B cell (primary cell): ENCODE measurements at regions not wholly inside any gene's neighbourhood (a gene's known extent, or its start where the extent isn't known, plus 50 kb on each side); places are given as distances from the start of the nearest gene placed in this dataset.

Source experiments
- EZH2 ChIP-seq: IDR thresholded peaks from 2 replicates; pipeline ENCODE4 v1.6.1; 2012; ENCODE audit warnings: borderline replicate concordance, low read depth, mild to moderate bottlenecking, moderate library complexity, low read length; ENCODE audit not compliant: insufficient read depth, poor library complexity, severe bottlenecking
- TF ChIP-seq, protein P1 (sequence below): fragments of 200-600 bp; IDR thresholded peaks from one replicate; pipeline ENCODE4 v1.8.0; 2022; ENCODE audit warnings: antibody characterized with exemption, mild to moderate bottlenecking

DNA sequence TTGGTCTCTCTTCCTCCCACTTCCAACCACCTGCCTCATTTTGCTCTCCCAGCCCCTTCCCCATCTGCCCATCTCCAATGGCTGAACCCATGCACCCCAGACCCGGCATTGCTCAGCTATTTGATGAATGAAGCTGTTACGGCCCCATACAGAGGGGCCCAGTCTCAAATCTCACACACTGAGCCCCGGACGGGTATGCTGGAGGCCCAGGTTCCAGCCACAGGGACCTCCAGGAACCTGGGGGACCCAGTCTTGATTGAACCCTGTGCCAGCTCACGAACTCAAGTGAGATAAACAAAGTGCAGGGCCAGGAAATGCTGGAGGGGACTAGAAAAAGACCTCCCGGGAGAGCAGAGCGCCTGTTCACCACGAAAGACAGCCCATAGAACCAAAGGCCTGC, 63.4 kb upstream of the TEX51 start:
- TF ChIP-seq, protein P1, sequence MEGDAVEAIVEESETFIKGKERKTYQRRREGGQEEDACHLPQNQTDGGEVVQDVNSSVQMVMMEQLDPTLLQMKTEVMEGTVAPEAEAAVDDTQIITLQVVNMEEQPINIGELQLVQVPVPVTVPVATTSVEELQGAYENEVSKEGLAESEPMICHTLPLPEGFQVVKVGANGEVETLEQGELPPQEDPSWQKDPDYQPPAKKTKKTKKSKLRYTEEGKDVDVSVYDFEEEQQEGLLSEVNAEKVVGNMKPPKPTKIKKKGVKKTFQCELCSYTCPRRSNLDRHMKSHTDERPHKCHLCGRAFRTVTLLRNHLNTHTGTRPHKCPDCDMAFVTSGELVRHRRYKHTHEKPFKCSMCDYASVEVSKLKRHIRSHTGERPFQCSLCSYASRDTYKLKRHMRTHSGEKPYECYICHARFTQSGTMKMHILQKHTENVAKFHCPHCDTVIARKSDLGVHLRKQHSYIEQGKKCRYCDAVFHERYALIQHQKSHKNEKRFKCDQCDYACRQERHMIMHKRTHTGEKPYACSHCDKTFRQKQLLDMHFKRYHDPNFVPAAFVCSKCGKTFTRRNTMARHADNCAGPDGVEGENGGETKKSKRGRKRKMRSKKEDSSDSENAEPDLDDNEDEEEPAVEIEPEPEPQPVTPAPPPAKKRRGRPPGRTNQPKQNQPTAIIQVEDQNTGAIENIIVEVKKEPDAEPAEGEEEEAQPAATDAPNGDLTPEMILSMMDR, result no peak
- no peak for TF ChIP-seq EZH2
